Trophoblast cell (in vitro differentiated cells and primary cell): ENCODE measurements at regions not wholly inside any gene's neighbourhood (a gene's known extent, or its start where the extent isn't known, plus 50 kb on each side); places are given as distances from the start of the nearest gene placed in this dataset.

Source experiments
- DNase-seq, 2 donors: peaks; one replicate each; pipeline ENCODE4 v3.0.0-alpha.2; 2016
- H2AFZ ChIP-seq: 2 replicates; pipeline ENCODE4 v1.6.1; 2013; ENCODE audit warnings: low read length, moderate library complexity, mild to moderate bottlenecking; ENCODE audit not compliant: insufficient read depth, poor library complexity
- H2AK5ac ChIP-seq: 2 replicates; pipeline ENCODE4 v1.6.1; 2013; ENCODE audit warnings: mild to moderate bottlenecking, low read length
- H2BK120ac ChIP-seq: 2 replicates; pipeline ENCODE4 v1.6.1; 2013; ENCODE audit warnings: low read length, mild to moderate bottlenecking, moderate library complexity; ENCODE audit not compliant: insufficient read depth, poor library complexity
- H2BK12ac ChIP-seq: 2 replicates; pipeline ENCODE4 v1.6.1; 2013; ENCODE audit warnings: mild to moderate bottlenecking, low read length, moderate library complexity
- H2BK5ac ChIP-seq: 2 replicates; pipeline ENCODE4 v1.6.1; 2013; ENCODE audit warnings: low read length, low read depth, moderate library complexity, mild to moderate bottlenecking; ENCODE audit not compliant: poor library complexity
- H3K14ac ChIP-seq: 2 replicates; pipeline ENCODE4 v1.6.1; 2013; ENCODE audit warnings: mild to moderate bottlenecking, low read length
- H3K18ac ChIP-seq: 2 replicates; pipeline ENCODE4 v1.6.1; 2013; ENCODE audit warnings: mild to moderate bottlenecking, low read length
- H3K23ac ChIP-seq: 2 replicates; pipeline ENCODE4 v1.6.1; 2013; ENCODE audit warnings: low read length
- H3K27ac ChIP-seq: 2 replicates; pipeline ENCODE4 v1.5.1; 2013; ENCODE audit warnings: low read depth, mild to moderate bottlenecking, inconsistent platforms, low read length, moderate library complexity
- H3K27me3 ChIP-seq: 2 replicates; pipeline ENCODE4 v1.6.1; 2013; ENCODE audit warnings: inconsistent platforms, mild to moderate bottlenecking, low read length, moderate library complexity; ENCODE audit not compliant: insufficient read depth
- H3K36me3 ChIP-seq, 2 experiments: 1 replicate in 1 of 2; 2 replicates in 1 of 2; pipeline ENCODE4 v1.6.1; 2013; ENCODE audit warnings: low read length in 2 of 2, mild to moderate bottlenecking in 2 of 2, moderate library complexity in 1 of 2; ENCODE audit not compliant: insufficient read depth in 2 of 2, control insufficient read depth in 1 of 2
- H3K4ac ChIP-seq: 2 replicates; pipeline ENCODE4 v1.6.1; 2013; ENCODE audit warnings: low read depth, mild to moderate bottlenecking, low read length, moderate library complexity
- H3K4me1 ChIP-seq, 2 experiments: 1 replicate in 1 of 2; 2 replicates in 1 of 2; pipeline ENCODE4 v1.6.1; 2013; ENCODE audit warnings: low read length in 2 of 2, mild to moderate bottlenecking in 2 of 2, moderate library complexity in 1 of 2; ENCODE audit not compliant: insufficient read depth in 2 of 2, control insufficient read depth in 1 of 2
- H3K4me2 ChIP-seq: 2 replicates; pipeline ENCODE4 v1.6.1; 2013; ENCODE audit warnings: inconsistent platforms, mild to moderate bottlenecking, low read length, moderate library complexity
- H3K4me3 ChIP-seq: 2 replicates; pipeline ENCODE4 v1.5.1; 2013; ENCODE audit warnings: mild to moderate bottlenecking, low read depth, low read length, inconsistent platforms
- H3K79me1 ChIP-seq: one replicate; pipeline ENCODE4 v1.6.1; 2013; ENCODE audit warnings: low read length
- H3K79me2 ChIP-seq: 2 replicates; pipeline ENCODE4 v1.6.1; 2013; ENCODE audit warnings: low read length, mild to moderate bottlenecking; ENCODE audit not compliant: control insufficient read depth, insufficient read depth, poor library complexity
- H3K9ac ChIP-seq: 2 replicates; pipeline ENCODE4 v1.6.1; 2013; ENCODE audit warnings: mild to moderate bottlenecking, low read length
- H3K9me3 ChIP-seq: 2 replicates; pipeline ENCODE4 v1.6.1; 2013; ENCODE audit warnings: low read depth, mild to moderate bottlenecking, control low read depth, inconsistent platforms, low read length; ENCODE audit not compliant: insufficient read depth
- H4K12ac ChIP-seq: 2 replicates; pipeline ENCODE4 v1.6.1; 2013; ENCODE audit warnings: low read depth, mild to moderate bottlenecking, low read length, moderate library complexity
- H4K8ac ChIP-seq: 2 replicates; pipeline ENCODE4 v1.6.1; 2013; ENCODE audit warnings: low read depth, mild to moderate bottlenecking, low read length, moderate library complexity
- H4K91ac ChIP-seq: one replicate; pipeline ENCODE4 v1.6.1; 2013; ENCODE audit warnings: low read depth, mild to moderate bottlenecking, low read length, moderate library complexity
- WGBS: extraction: QIAGEN DNeasy Blood & Tissue Kit; methylation state at CpG from one replicate; pipeline ENCODE4 v1.1.7; 2013; ENCODE audit warnings: missing lambda C conversion rate; ENCODE audit not compliant: insufficient read length, insufficient coverage; ENCODE audit errors: extremely low coverage; 5-methylcytosine and 5-hydroxymethylcytosine counted together

DNA sequence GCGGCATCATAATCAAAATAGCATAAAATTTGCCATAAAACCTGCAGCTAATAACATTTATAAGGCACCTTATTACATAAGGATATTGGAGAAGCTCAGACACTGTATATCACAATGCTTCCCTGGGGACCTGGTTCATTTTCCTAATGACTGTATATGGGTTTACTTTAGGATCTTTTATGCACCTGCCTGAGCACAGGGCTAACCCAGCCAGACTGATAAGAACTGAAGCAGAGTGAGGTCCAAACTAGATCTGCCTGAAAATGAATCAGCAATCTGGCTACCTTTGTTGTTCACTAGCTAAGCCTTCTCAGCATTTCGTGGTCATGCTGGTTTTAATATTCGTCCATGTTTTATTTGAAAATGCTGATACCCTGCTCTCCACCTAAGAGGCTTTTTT lies 1922.3 kb upstream of the CELF4 start:
- no peak overlapping the region for H3K14ac ChIP-seq
- H3K23ac ChIP-seq = no peak overlapping the region
- no peak overlapping the region for H3K18ac ChIP-seq
- no peak overlapping the region for H4K91ac ChIP-seq
- no peaks in the 10 kb centered on the region for H3K27me3 ChIP-seq
- H4K12ac ChIP-seq = no peak overlapping the region
- H3K4me1 ChIP-seq = no peaks in the 10 kb centered on the region
- H2AFZ ChIP-seq = no peak overlapping the region
- no peak overlapping the region for H2BK12ac ChIP-seq
- no peak overlapping the region for H3K9ac ChIP-seq
- no peaks in the 10 kb centered on the region for H3K79me1 ChIP-seq
- H3K36me3 ChIP-seq = no peaks in the 10 kb centered on the region
- no peak overlapping the region for H3K4ac ChIP-seq
- H3K4me3 ChIP-seq = no peak overlapping the region
- whole genome bisulfite sequencing = no CpG with 5 or more reads among the region's 3 CpGs
- no peak overlapping the region for H2AK5ac ChIP-seq
- no peak overlapping the region for H4K8ac ChIP-seq
- no peaks in the 10 kb centered on the region for H3K79me2 ChIP-seq
- no peak overlapping the region for H3K4me2 ChIP-seq
- no peak overlapping the region for H2BK120ac ChIP-seq
- no peaks in the 10 kb centered on the region for H3K9me3 ChIP-seq
- H2BK5ac ChIP-seq = no peak overlapping the region
- no peak overlapping the region for H3K27ac ChIP-seq
- DNase-seq = no peak

- Histone ChIP-seq H3K14ac (no peak overlapping the region), H3K79me1 (no peaks in the 10 kb centered on the region), H3K4me1 (no peaks in the 10 kb centered on the region), H3K9ac (no peak overlapping the region), H2AK5ac (no peak overlapping the region), H3K4me3 (no peak overlapping the region), H3K4ac (no peak overlapping the region), H4K8ac (no peak overlapping the region), H2BK120ac (no peak overlapping the region), H3K18ac (no peak overlapping the region), H2AFZ (no peak overlapping the region), H2BK5ac (no peak overlapping the region), H3K27me3 (no peaks in the 10 kb centered on the region), H4K91ac (no peak overlapping the region), H3K79me2 (no peaks in the 10 kb centered on the region), H3K23ac (no peak overlapping the region), H3K9me3 (no peaks in the 10 kb centered on the region), H4K12ac (no peak overlapping the region), H3K27ac (no peak overlapping the region), H2BK12ac (no peak overlapping the region), H3K4me2 (no peak overlapping the region), H3K36me3 (no peaks in the 10 kb centered on the region)
- WGBS = no CpG with 5 or more reads among the region's 3 CpGs
- no peak for DNase-seq
These were observed 1920.7 kb upstream of the CELF4 start for GRCh38 chr18:39486268-39486667.

GRCh38 chr18:39485696-39486095 lies 1920.1 kb upstream of the CELF4 start:
- Histone ChIP-seq H4K91ac (no peak overlapping the region), H3K23ac (no peak overlapping the region), H4K12ac (no peak overlapping the region), H3K9ac (no peak overlapping the region), H2AK5ac (no peak overlapping the region), H2AFZ (no peak overlapping the region), H3K4me3 (no peak overlapping the region), H3K79me2 (no peaks in the 10 kb centered on the region), H3K27me3 (no peaks in the 10 kb centered on the region), H3K4me2 (no peak overlapping the region), H2BK120ac (no peak overlapping the region), H3K18ac (no peak overlapping the region), H4K8ac (no peak overlapping the region), H3K4ac (no peak overlapping the region), H3K9me3 (no peaks in the 10 kb centered on the region), H3K79me1 (no peaks in the 10 kb centered on the region), H3K14ac (no peak overlapping the region), H2BK5ac (no peak overlapping the region), H2BK12ac (no peak overlapping the region), H3K27ac (no peak overlapping the region), H3K36me3 (no peaks in the 10 kb centered on the region), H3K4me1 (no peaks in the 10 kb centered on the region)
- WGBS = no CpG with 5 or more reads among the region's 1 CpG
- DNase-seq = peak in 1 of 2 donors; percentile 44

DNA sequence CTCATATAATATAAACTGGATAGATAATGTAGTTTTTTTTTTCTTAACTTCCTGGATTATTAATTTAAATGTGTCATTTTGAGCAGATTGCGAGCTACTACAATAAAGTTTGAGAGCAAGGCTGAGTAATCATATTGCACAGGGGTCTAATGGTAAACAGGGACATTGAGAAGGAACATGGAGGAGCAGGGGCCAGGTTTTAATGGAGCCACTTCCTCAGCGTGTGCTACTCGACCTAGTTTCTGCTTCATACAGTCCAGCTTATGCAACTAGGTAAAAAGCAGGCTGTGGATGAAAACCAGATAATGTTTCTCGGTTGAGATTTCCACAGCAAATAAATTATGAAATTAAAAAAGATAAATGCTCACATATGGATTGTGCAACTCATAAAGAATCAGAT lies 1915.7 kb upstream of the CELF4 start:
- no peak overlapping the region for H4K12ac ChIP-seq
- no peaks in the 10 kb centered on the region for H3K36me3 ChIP-seq
- no peak overlapping the region for H4K91ac ChIP-seq
- no peak overlapping the region for H2BK5ac ChIP-seq
- no CpG with 5 or more reads among the region's 4 CpGs for WGBS
- no peak overlapping the region for H3K4me2 ChIP-seq
- no peaks in the 10 kb centered on the region for H3K79me2 ChIP-seq
- H3K18ac ChIP-seq = no peak overlapping the region
- H2AK5ac ChIP-seq = no peak overlapping the region
- no peaks in the 10 kb centered on the region for H3K9me3 ChIP-seq
- H3K27me3 ChIP-seq = no peaks in the 10 kb centered on the region
- H3K4ac ChIP-seq = no peak overlapping the region
- no peak overlapping the region for H4K8ac ChIP-seq
- no peak overlapping the region for H2BK12ac ChIP-seq
- no peak overlapping the region for H3K27ac ChIP-seq
- H3K79me1 ChIP-seq = no peaks in the 10 kb centered on the region
- no peak overlapping the region for H3K14ac ChIP-seq
- H3K23ac ChIP-seq = no peak overlapping the region
- H2BK120ac ChIP-seq = no peak overlapping the region
- H3K4me3 ChIP-seq = no peak overlapping the region
- DNase-seq = no peak
- no peak overlapping the region for H3K9ac ChIP-seq
- H2AFZ ChIP-seq = no peak overlapping the region
- no peaks in the 10 kb centered on the region for H3K4me1 ChIP-seq
